ENCODE measurements at regions not wholly inside any gene's neighbourhood (a gene's known extent, or its start where the extent isn't known, plus 50 kb on each side); places are given as distances from the start of the nearest gene placed in this dataset.

GRCh38 chr2:126413079-126413478 is 242.9 kb upstream of the GYPC start:
- no peak for TF ChIP-seq CTCF (conservative IDR thresholded peaks at IDR 0.05)
- no peak for TF ChIP-seq EZH2 (IDR thresholded peaks at IDR 0.05; ENCODE audit: low read depth)

Data from PC-9 (cell line).